ENCODE measurements at regions not wholly inside any gene's neighbourhood (a gene's known extent, or its start where the extent isn't known, plus 50 kb on each side); places are given as distances from the start of the nearest gene placed in this dataset.
A peak's percentile ranks its signal among the peaks of the same experiment; 100 is the strongest.

- DNase-seq, result no peak
These were observed 209.1 kb downstream of the ERMARD start for GRCh38 chr6:169960521-169960885.

GRCh38 chr6:169960003-169960344 lies 208.6 kb downstream of the ERMARD start:
- DNase-seq, result no peak

DNA sequence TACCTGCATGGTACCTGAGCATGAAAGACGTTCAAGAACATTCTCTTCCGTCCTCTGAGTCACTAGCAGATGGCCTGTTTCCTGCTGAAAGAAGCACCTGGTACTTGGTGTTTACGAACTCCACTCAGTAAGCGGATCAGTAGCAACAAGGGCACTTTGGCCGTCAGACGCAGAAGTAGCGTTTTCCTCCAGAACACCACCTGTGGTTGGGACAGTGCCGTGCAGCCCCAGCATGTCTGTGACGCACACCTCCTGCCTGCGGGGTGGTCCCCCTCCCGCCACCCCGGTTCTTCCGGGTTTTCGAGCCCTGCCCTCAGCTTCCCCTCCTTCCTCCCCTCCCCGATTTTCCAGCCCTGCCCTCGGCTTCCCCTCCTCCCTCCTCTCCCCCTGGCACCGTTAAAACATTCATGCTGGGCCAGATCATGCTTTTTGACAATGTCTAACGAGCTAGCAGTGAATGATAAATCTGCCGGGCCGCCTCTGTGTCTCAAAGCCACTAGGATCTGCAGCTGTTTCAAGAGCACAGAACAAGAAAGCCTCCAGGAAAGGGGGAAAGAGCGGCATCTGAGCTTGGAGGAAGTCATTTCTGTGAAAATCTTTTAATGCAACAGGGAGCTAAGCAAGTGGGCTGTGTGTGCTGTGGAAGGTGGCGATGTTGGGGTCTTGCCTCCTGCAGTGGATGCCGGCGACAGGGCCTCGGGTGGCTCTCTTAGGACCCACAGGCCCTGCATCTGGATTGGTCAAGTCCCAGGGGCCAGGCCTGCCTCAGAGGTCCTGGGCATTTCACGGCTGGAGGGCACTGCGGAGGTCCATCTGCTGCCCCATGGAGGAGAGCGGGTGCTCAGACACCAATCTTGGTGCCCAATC lies 207.9 kb downstream of the ERMARD start:
- peak in 2 of 5 experiments; percentile 46 to 52 for DNase-seq

DNA sequence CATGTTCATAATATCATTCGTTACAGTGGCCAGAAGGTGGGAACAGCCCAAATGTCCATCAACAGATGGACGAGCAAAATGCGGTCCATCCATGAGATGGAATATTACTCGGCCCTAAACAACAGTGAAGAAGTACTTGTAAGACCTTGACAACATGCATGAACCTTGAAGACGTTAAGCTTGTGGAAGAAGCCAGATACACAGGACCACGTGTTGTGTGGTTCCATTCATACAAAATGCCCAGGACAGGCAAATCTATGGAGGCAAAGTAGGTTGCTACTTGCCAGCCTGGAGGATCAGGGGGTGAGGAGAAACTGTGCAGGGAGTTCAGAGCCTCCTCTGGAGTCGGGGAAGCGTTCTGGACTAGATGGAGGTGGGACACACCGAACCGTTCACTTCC lies 207.1 kb downstream of the ERMARD start:
- DNase-seq, result no peak

GRCh38 chr6:169957351-169957963 lies 206.0 kb downstream of the ERMARD start:
- DNase-seq, result no peak

GRCh38 chr6:169956580-169956979 lies 205.2 kb downstream of the ERMARD start:
- DNase-seq, result no peak

GRCh38 chr6:169955731-169956437 lies 204.5 kb downstream of the ERMARD start:
- DNase-seq, result no peak

DNA sequence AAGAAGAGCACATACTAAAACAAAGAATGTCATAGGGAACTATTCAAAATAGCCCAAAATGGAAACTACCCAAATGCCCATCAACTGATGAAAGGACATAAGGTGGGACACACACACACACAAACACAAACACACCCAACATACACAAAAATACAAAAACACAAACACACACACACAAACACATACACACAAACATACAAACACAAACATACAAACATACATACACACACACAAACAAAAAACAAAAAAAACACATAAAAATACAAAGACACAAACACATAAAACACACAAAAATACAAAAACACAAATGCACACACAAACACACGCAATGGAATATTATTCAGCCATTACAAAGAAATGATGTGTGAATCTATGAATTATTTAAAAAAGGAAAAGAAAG lies 203.6 kb downstream of the ERMARD start:
- no peak for DNase-seq

GRCh38 chr6:169953686-169954085 lies 202.3 kb downstream of the ERMARD start:
- DNase-seq, result no peak

DNA sequence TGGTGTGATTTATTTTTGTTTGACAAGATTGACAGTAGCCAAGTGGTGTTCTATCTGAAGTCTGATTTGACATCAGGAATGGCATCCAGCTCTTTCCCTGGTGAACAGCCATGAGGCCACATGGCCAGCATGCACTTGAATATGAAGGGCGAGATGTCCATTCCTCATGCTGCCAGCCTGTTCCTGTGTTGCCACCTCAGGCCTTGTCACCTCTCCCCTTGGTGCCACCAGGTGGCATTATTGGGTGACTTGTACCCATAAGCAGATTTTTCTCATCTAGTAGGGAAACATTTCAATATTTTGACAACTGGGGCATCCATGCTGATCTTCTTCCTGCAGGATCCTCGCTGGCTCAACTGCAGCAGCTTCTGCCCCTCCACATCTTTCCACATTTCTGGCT lies 199.1 kb downstream of the ERMARD start:
- peak in 1 of 5 experiments; percentile 34 for DNase-seq

GRCh38 chr6:169949511-169950097 lies 198.2 kb downstream of the ERMARD start:
- DNase-seq, result no peak

- peak in 1 of 5 experiments; percentile 36 for DNase-seq
These were observed 195.5 kb downstream of the ERMARD start for GRCh38 chr6:169946971-169947370.

DNA sequence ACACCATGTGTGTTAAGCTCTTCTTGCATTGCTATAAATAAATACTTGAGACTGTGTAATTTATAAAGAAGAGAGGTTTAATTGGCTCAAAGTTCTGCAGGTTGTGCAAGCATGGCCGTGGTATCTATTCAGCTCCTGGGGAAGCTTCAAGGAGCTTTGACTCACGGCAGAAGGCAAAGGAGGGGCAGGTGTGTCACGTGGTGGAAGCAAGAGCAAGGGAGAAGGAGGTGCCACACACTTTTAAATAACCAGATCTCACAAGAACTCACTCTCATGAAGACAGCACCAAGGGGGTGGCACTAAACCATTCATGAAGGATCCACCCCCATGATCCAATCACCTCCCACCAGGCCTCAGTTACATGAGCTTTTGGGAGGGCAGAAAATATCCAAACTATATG lies 193.7 kb downstream of the ERMARD start:
- DNase-seq, result no peak

DNA sequence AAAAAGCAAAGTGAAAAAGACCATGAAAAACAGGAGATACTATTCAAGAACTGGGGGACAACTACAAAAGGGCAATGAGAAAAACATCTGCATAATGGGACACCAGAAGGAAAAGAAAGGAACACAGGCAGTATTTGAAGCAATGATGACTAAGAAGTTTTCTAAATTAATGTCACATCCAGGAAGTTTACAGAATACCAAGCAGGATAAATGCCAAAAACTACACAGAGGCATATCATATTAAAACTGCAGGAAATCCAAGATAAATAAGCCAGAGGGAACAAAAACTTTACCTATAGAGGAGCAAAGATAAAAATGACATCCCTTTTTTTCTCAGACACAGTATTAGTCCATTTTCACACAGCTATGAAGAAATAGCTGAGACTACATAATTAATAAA lies 193.0 kb downstream of the ERMARD start:
- DNase-seq, result no peak

GRCh38 chr6:169944061-169944337 lies 192.6 kb downstream of the ERMARD start:
- no peak for DNase-seq

DNA sequence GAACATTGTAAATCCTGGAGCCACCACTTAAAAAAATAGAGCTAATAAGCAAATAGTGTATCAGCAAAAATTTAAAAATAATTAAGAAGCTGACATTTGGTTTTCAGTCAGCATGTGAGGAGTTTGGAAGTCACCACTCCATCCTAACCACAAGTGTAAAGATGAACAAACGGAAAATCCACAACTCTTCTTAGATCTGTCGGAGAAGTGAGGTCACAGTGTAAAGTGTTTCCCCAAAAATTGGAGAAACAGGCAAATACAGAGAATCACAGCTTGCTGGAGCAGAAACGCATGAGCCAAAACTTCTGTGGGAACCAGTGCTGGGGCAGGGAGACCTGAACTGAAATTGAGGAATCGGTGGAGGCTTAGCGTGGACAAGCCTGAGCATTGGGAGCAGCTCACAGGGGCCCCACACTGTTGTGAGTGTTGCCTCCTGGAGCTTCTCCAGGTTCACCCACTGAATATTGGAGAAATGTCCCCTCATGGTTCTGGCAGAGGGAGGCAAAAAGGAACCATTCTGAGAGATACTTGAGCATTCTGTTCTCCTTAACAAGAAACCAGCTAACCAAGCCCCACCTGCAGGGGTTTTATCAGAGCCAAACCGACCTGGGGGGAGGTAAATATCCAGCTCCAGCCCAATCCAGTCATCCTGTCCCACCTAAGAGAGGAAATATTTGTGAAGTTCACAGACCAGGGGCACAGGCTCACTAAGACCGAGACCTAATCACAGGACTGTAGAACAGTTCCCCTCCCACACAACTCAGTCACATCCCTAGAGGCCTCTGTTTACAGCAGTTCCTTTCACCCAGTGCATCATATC lies 192.0 kb downstream of the ERMARD start:
- DNase-seq, result no peak

- no peak for DNase-seq
These were observed 190.8 kb downstream of the ERMARD start for GRCh38 chr6:169942173-169942572.

DNA sequence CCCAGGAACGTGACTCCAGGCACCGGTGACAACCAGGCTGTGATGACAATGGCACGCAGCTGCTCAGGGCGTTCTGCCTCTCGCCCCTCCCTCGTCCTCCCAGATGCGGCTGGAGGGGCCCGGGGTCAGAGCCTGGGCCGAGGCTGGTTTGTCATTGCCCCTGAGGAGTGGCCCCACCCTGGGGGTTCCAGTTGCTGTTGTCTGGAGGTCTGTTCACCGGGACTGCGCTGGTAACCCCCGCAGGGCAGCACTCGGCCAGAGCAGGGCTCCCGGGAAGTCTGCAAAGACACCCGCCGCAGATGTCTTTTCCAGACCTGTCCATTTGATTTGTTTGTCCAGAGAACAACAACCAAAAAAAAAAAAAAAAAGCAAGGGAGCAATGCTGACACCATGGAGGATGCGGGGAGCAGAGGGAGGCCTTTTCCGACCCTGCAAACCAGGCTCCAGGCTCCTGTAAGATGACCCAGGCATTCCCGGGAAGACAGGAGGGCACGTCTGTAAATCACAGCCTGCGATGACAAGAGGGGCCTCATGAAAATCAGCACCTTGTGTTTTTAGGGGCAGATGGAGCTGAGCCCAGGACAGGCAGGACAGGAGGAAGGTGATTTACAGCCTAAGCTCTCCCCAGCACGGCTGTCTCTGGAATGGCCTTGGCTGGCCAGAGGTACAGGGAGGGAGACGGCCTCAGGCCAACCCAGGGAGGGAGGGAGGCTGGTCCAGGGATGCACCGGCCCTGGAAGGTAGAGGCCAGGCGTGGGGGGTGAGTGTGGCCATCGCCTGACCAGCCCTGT lies 189.3 kb downstream of the ERMARD start:
- no peak for DNase-seq

DNA sequence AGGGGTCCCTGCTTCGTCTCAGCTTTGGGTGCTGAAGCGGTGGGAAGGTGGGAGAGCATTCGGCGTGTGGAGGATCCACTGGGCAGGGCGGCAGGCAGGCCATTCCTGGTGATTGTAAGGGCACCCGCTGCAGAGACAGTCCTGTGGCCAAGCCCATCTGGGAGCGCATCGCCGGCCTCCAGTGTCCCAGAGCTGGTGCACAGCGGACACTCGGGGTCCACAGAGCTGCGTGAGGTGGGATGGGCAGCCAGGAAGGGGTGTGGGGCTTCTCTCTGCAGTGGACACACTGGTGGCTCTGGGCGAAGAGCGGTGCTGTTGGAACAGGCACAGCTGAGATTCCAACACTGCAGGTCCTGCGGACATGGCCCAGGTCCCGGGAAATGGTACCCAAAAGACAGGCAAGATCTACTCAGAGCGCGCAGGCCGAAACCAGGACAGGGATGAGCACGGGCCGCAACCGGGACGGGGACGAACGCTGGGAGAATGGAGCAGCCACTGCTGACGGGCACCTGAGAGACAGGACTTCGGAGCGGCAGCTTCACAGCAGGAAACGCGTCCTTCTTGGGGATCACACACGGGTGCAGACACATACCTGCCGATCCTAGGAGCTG lies 188.2 kb downstream of the ERMARD start:
- no peak for DNase-seq

GRCh38 chr6:169938731-169939130 lies 187.3 kb downstream of the ERMARD start:
- no peak for DNase-seq

DNA sequence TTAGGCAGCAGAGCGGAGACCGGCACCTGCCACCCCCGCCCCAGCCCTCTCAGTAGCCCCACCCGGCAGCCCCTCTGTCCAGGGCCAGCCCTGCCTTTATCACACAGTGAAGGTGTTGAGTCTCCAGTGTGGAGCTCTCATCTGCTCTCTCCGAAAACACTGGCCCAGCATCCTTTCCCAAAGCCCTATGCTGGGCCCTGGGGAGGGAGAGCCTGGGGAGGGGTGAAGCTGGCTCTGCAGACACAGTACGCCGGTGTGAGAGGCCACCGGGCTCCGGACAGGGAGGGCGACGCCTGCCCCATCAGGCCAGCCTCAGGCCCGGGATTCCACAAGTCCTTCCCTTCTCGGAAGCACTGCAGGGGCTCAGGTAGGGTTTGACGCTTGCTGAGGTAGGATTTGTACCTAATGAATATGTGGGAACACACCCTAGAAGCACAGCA lies 186.9 kb downstream of the ERMARD start:
- DNase-seq, result no peak
